ENCODE measurements at regions not wholly inside any gene's neighbourhood (a gene's known extent, or its start where the extent isn't known, plus 50 kb on each side); places are given as distances from the start of the nearest gene placed in this dataset.
"Not testable (repeated sequence)": the region's sequence is repeated elsewhere in the genome, so short reads cannot be mapped to it uniquely, and the experiment has no call there.

GRCh38 chr2:152277896-152278295 lies 57.1 kb upstream of the FMNL2 start:
- not testable (repeated sequence) for TF ChIP-seq CTCF (IDR thresholded peaks at IDR 0.05); SIN3A (IDR thresholded peaks at IDR 0.05; ENCODE audit: borderline replicate concordance, insufficient read depth, low read depth, low read length); POLR2AphosphoS5 (IDR thresholded peaks at IDR 0.05; ENCODE audit: low read depth, low read length); TCF7L2 (IDR thresholded peaks at IDR 0.05; ENCODE audit: low read depth, low read length)
